Ishikawa (cell line): ENCODE measurements at regions not wholly inside any gene's neighbourhood (a gene's known extent, or its start where the extent isn't known, plus 50 kb on each side); places are given as distances from the start of the nearest gene placed in this dataset.

ENCODE experiments used
- CEBPB ChIP-seq: IDR thresholded peaks from 2 replicates; pipeline ENCODE4 v1.6.1; 2012
- CREB1 ChIP-seq: IDR thresholded peaks from 2 replicates; pipeline ENCODE4 v1.6.1; 2012; ENCODE audit warnings: low read depth
- EGR1 ChIP-seq: IDR thresholded peaks from 2 replicates; pipeline ENCODE4 v1.6.1; 2012
- EP300 ChIP-seq: IDR thresholded peaks from 2 replicates; pipeline ENCODE4 v1.6.1; 2012; ENCODE audit warnings: borderline replicate concordance
- FOXM1 ChIP-seq: IDR thresholded peaks from 2 replicates; pipeline ENCODE4 v1.6.1; 2012; ENCODE audit warnings: low read depth, borderline replicate concordance
- NFIC ChIP-seq: IDR thresholded peaks from 2 replicates; pipeline ENCODE4 v1.6.1; 2012
- RAD21 ChIP-seq: IDR thresholded peaks from 2 replicates; pipeline ENCODE4 v1.6.1; 2012; ENCODE audit warnings: low read depth
- TAF1 ChIP-seq: IDR thresholded peaks from 2 replicates; pipeline ENCODE4 v1.6.1; 2012; ENCODE audit warnings: low read depth, mild to moderate bottlenecking
- TCF12 ChIP-seq: IDR thresholded peaks from 2 replicates; pipeline ENCODE4 v1.6.1; 2012; ENCODE audit warnings: low read depth
- TEAD4 ChIP-seq: IDR thresholded peaks from 2 replicates; pipeline ENCODE4 v1.6.1; 2012
- YY1 ChIP-seq: IDR thresholded peaks from 2 replicates; pipeline ENCODE4 v1.6.1; 2012; ENCODE audit warnings: low read depth
- ZBTB7A ChIP-seq: IDR thresholded peaks from 2 replicates; pipeline ENCODE4 v1.6.1; 2012; ENCODE audit warnings: low read depth
- TF ChIP-seq, protein P1 (sequence below): IDR thresholded peaks from 2 replicates; pipeline ENCODE4 v1.6.1; 2012
- TF ChIP-seq, protein P2 (sequence below): IDR thresholded peaks from 2 replicates; pipeline ENCODE4 v1.6.1; 2012; ENCODE audit warnings: low read depth, mild to moderate bottlenecking
- TF ChIP-seq, protein P3 (sequence below): IDR thresholded peaks from 2 replicates; pipeline ENCODE4 v1.6.1; 2012

DNA sequence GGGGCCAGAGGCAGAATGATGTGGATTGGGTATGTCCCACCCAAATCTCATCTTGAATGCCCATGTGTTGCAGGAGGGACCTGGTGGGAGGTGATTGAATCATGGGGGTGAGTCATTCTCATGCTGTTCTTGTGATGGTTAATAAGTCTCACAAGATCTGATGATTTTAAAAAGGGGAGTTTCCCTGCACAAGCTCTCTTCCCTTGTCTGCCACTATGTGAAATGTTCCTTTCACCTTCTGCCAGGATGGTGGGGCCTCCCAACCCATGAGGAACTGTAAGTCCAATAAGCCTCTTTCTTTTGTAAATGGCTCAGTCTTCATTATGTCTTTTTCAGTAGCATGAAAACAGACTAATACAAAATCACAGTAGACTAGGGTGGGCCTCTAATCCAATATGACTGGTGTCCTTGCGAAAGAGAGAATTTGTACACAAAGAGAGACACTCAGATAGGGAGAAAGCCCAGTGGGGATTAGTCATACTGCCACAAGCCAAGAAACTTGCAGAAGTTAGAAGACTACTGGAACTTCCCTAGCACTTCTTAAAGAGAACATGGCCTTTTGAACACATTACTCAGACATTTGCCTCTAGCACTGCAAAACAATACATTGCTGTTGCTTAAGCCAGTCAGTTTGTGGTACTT is 68.4 kb downstream of the ANXA1 start:
- no peak for TF ChIP-seq CREB1
- no peak for TF ChIP-seq NFIC
- TF ChIP-seq, protein P1, sequence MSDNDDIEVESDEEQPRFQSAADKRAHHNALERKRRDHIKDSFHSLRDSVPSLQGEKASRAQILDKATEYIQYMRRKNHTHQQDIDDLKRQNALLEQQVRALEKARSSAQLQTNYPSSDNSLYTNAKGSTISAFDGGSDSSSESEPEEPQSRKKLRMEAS = no peak
- TF ChIP-seq, protein P2, sequence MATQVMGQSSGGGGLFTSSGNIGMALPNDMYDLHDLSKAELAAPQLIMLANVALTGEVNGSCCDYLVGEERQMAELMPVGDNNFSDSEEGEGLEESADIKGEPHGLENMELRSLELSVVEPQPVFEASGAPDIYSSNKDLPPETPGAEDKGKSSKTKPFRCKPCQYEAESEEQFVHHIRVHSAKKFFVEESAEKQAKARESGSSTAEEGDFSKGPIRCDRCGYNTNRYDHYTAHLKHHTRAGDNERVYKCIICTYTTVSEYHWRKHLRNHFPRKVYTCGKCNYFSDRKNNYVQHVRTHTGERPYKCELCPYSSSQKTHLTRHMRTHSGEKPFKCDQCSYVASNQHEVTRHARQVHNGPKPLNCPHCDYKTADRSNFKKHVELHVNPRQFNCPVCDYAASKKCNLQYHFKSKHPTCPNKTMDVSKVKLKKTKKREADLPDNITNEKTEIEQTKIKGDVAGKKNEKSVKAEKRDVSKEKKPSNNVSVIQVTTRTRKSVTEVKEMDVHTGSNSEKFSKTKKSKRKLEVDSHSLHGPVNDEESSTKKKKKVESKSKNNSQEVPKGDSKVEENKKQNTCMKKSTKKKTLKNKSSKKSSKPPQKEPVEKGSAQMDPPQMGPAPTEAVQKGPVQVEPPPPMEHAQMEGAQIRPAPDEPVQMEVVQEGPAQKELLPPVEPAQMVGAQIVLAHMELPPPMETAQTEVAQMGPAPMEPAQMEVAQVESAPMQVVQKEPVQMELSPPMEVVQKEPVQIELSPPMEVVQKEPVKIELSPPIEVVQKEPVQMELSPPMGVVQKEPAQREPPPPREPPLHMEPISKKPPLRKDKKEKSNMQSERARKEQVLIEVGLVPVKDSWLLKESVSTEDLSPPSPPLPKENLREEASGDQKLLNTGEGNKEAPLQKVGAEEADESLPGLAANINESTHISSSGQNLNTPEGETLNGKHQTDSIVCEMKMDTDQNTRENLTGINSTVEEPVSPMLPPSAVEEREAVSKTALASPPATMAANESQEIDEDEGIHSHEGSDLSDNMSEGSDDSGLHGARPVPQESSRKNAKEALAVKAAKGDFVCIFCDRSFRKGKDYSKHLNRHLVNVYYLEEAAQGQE = no peak
- TF ChIP-seq TEAD4 = no peak
- no peak for TF ChIP-seq RAD21
- no peak for TF ChIP-seq FOXM1

DNA sequence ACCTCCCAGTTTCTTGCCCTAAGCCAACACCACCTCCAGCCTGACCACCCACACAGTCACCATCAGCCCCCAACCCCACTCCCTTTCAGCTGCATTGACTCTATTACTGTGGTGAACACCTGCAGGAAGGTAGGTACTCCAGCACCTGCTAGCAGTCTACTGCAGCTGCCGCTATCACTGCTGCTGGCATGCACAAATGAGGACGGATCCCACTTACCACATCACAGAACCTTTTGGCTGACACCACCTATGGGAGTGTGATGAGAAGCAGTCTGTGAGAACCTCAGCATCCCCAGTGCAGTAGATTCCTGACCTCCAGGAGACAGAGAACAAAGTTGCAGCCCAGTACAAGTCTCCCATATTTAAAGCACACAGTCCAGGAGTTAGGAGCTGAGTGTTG is 71.9 kb downstream of the ANXA1 start:
- TF ChIP-seq, protein P2 = no peak
- no peak for TF ChIP-seq EP300
- TF ChIP-seq, protein P1 = no peak
- no peak for TF ChIP-seq ZBTB7A
- no peak for TF ChIP-seq NFIC
- TF ChIP-seq TCF12 = no peak
- TF ChIP-seq, protein P3, sequence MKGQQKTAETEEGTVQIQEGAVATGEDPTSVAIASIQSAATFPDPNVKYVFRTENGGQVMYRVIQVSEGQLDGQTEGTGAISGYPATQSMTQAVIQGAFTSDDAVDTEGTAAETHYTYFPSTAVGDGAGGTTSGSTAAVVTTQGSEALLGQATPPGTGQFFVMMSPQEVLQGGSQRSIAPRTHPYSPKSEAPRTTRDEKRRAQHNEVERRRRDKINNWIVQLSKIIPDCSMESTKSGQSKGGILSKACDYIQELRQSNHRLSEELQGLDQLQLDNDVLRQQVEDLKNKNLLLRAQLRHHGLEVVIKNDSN = no peak
- no peak for TF ChIP-seq TAF1
- TF ChIP-seq CEBPB = no peak
- TF ChIP-seq RAD21 = no peak
- no peak for TF ChIP-seq EGR1

DNA sequence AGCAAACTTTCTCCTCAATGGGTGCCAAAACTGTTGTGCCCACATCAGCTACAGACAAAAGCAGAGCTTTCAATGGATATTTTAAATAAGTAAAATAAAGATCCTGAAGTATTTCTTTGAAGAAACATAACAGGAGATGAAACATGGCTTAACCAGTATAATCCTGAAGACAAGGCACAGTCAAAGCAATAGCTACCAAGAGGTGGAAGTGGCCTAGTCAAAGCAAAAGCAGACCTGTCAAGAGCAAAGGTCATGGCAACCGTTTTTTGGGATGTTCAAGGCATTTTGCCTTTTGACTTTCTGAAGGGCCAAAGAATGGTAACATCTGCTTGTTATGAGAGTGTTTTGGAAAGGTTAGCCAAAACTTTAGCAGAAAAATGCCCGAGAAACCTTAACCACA is 77.9 kb downstream of the ANXA1 start:
- TF ChIP-seq CREB1 = no peak
- no peak for TF ChIP-seq TEAD4
- no peak for TF ChIP-seq YY1
- no peak for TF ChIP-seq NFIC
- TF ChIP-seq ZBTB7A = no peak
- TF ChIP-seq, protein P1 = no peak

DNA sequence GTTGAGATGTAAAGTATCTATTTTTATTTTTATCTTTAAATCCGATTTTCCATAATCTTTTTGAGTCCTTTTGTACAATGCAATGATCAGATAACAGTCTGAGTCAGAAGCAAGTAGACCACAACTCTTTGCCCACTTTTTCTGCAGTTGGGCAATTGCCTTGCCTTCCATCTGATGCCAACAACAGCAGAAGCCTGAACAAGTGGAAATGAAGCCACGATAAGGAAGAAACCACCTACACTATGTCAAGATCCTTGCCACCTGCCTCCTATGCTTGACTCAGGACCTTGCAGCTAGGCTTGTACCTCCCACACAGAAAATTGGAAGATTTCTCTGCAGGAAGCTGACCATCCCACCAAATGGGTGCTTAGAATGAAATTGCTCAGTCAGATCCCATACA is 78.6 kb downstream of the ANXA1 start:
- TF ChIP-seq CREB1 (no peak), NFIC (no peak), EGR1 (no peak), TCF12 (no peak), EP300 (no peak)

DNA sequence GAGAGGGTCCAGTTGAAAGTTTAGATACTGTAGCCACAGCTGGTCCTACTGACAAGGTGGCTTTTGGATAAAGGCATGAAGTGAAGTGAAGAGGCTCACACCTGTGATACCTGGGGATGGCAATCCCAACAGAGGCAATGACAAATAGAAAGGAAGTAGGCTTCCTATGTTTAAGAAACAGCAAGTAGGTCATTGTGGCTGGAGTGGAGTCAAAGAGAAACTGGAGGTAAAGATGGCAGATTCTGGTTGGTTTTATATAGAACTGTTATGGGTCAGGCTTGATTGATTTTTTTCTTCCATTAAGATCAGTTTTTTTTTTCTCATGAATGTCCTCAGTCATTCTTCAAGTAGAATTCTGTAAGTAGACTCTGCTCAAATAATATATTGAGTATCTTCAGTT is 79.5 kb downstream of the ANXA1 start:
- TF ChIP-seq TCF12 = no peak
- TF ChIP-seq CEBPB = no peak
- no peak for TF ChIP-seq EP300
- TF ChIP-seq, protein P1 = no peak
- TF ChIP-seq TEAD4 = no peak
- no peak for TF ChIP-seq FOXM1
- no peak for TF ChIP-seq EGR1
- no peak for TF ChIP-seq ZBTB7A
- TF ChIP-seq, protein P3 = no peak
- TF ChIP-seq, protein P2 = no peak
- no peak for TF ChIP-seq YY1
- TF ChIP-seq RAD21 = no peak
- TF ChIP-seq NFIC = no peak
- TF ChIP-seq TAF1 = no peak
